IPS-18a (cell line): ENCODE measurements at regions not wholly inside any gene's neighbourhood (a gene's known extent, or its start where the extent isn't known, plus 50 kb on each side); places are given as distances from the start of the nearest gene placed in this dataset.

ENCODE experiments used
- H3K27ac ChIP-seq: one replicate; pipeline ENCODE4 v1.5.1; 2013; ENCODE audit warnings: low read length
- H3K27me3 ChIP-seq: one replicate; pipeline ENCODE4 v1.6.1; 2013; ENCODE audit warnings: mild to moderate bottlenecking, low read length; ENCODE audit not compliant: control insufficient read depth, insufficient read depth
- H3K36me3 ChIP-seq: one replicate; pipeline ENCODE4 v1.6.1; 2013; ENCODE audit warnings: low read depth, low read length; ENCODE audit not compliant: control insufficient read depth
- H3K4me1 ChIP-seq: one replicate; pipeline ENCODE4 v1.6.1; 2013; ENCODE audit warnings: low read depth, low read length; ENCODE audit not compliant: control insufficient read depth
- H3K4me3 ChIP-seq: one replicate; pipeline ENCODE4 v1.5.1; 2013; ENCODE audit warnings: low read length
- H3K9ac ChIP-seq: one replicate; pipeline ENCODE4 v1.6.1; 2013; ENCODE audit warnings: mild to moderate bottlenecking, low read length, moderate library complexity
- H3K9me3 ChIP-seq: one replicate; pipeline ENCODE4 v1.6.1; 2013; ENCODE audit warnings: low read depth, low read length; ENCODE audit not compliant: control insufficient read depth

- no peak overlapping the region for H3K27ac ChIP-seq
- H3K9me3 ChIP-seq, result no peaks in the 10 kb centered on the region
- H3K9ac ChIP-seq, result no peak overlapping the region
- no peaks in the 10 kb centered on the region for H3K4me1 ChIP-seq
- H3K36me3 ChIP-seq, result no peaks in the 10 kb centered on the region
- no peaks in the 10 kb centered on the region for H3K27me3 ChIP-seq
- no peak overlapping the region for H3K4me3 ChIP-seq
Measured at GRCh38 chr12:125473501-125473900, 408.3 kb downstream of the AACS start.

DNA sequence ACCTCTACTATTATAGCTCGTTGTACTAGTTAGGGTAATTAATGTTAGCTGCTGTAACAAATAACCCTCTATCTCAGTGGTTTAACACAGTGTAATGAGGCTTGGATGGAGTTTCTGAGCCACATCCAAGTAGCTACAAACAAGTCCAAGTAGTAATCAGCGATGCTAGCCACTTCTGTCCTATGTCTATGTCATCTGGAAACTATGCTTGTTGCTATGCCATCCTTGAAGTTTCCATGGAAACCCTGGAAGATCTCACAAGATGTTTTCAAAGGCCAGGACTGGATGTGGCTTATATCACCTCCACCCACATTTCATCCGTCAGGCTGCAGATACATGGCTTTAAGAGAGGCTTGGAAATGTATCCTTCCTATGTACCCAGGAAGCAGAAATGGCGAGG is 422.1 kb downstream of the AACS start:
- Histone ChIP-seq H3K9me3 (no peaks in the 10 kb centered on the region), H3K9ac (no peak overlapping the region), H3K27ac (no peak overlapping the region), H3K4me3 (no peak overlapping the region), H3K27me3 (no peaks in the 10 kb centered on the region), H3K36me3 (no peaks in the 10 kb centered on the region), H3K4me1 (no peaks in the 10 kb centered on the region)

GRCh38 chr12:125491553-125491952 is 426.3 kb downstream of the AACS start:
- Histone ChIP-seq H3K4me3 (no peak overlapping the region), H3K36me3 (no peaks in the 10 kb centered on the region), H3K4me1 (no peaks in the 10 kb centered on the region), H3K9me3 (no peaks in the 10 kb centered on the region), H3K27me3 (no peaks in the 10 kb centered on the region), H3K27ac (no peak overlapping the region), H3K9ac (no peak overlapping the region)

- H3K36me3 ChIP-seq, result no peaks in the 10 kb centered on the region
- H3K9me3 ChIP-seq, result no peaks in the 10 kb centered on the region
- H3K4me1 ChIP-seq, result no peaks in the 10 kb centered on the region
- no peak overlapping the region for H3K4me3 ChIP-seq
- H3K9ac ChIP-seq, result no peak overlapping the region
- no peaks in the 10 kb centered on the region for H3K27me3 ChIP-seq
- no peak overlapping the region for H3K27ac ChIP-seq
Measured at GRCh38 chr12:125492354-125493270, 427.4 kb downstream of the AACS start.

GRCh38 chr12:125493704-125494308 is 428.6 kb downstream of the AACS start:
- H3K9me3 ChIP-seq, result no peaks in the 10 kb centered on the region
- no peak overlapping the region for H3K9ac ChIP-seq
- no peaks in the 10 kb centered on the region for H3K36me3 ChIP-seq
- H3K4me3 ChIP-seq, result no peak overlapping the region
- no peaks in the 10 kb centered on the region for H3K4me1 ChIP-seq
- no peak overlapping the region for H3K27ac ChIP-seq
- H3K27me3 ChIP-seq, result no peaks in the 10 kb centered on the region

DNA sequence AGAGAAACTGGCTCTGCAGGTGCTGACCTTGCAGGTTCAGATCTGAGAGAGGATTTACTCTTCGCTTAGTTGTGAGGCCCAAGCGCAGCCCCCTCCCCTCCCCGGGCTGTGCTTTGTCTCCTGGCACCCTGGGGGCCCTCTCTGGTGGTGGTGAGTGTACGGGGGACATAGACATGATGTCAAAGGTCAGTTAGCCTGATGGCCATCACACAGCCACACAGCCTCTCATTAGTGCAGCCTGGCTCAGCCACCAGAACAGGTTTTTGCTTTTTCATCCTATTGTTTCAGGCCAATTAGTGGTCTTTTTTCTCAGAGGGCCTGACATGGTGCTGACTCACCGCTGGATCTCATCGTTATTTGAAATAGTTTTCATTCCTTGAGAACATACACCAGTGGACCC is 437.9 kb downstream of the AACS start:
- H3K9me3 ChIP-seq, result no peaks in the 10 kb centered on the region
- no peak overlapping the region for H3K9ac ChIP-seq
- H3K36me3 ChIP-seq, result no peaks in the 10 kb centered on the region
- no peak overlapping the region for H3K4me3 ChIP-seq
- H3K27me3 ChIP-seq, result no peaks in the 10 kb centered on the region
- peaks cover 8% of the 10 kb centered on the region for H3K4me1 ChIP-seq
- H3K27ac ChIP-seq, result no peak overlapping the region

- Histone ChIP-seq H3K27me3 (no peaks in the 10 kb centered on the region), H3K36me3 (no peaks in the 10 kb centered on the region), H3K4me1 (no peaks in the 10 kb centered on the region), H3K4me3 (no peak overlapping the region), H3K27ac (no peak overlapping the region), H3K9me3 (no peaks in the 10 kb centered on the region), H3K9ac (no peak overlapping the region)
Measured at GRCh38 chr12:125509195-125509594, 444.0 kb downstream of the AACS start.

DNA sequence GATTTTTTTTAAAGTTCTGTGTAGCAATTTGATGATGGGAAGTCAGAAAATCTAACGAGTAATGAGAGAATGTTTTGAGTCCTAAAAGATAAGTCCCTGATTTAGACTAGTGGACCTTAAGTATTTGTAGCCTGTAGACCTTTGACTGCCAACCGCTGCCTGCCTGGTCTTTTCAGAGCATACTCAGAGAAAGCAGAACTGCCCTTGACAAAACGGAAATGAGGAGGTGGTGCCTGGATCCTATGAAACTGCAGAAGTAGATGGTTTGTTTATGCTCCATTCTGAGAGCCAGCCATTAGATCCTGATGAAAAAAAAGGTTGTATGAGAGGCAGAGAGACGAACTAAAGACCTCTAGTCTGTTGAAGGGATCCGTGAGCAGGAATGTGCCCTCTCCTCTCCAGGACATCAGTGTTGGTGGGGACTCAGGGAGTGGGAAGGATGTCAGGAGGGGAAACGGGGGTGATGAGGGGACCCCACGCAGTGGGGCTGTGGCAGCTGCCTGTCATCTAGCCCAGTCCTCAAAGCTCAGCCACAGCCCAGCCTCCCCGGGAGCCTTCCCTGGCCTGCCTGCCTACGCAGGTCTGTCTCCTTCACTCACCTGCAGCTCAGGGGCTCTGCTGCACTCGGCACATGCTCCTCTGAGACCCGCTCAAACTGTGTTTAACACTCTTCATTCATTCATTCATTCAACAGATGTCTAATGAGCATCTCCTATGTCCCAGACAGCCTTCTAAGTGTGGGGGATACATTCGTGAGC is 447.5 kb downstream of the AACS start:
- H3K4me1 ChIP-seq, result no peaks in the 10 kb centered on the region
- no peaks in the 10 kb centered on the region for H3K27me3 ChIP-seq
- no peak overlapping the region for H3K9ac ChIP-seq
- H3K36me3 ChIP-seq, result no peaks in the 10 kb centered on the region
- no peak overlapping the region for H3K4me3 ChIP-seq
- no peaks in the 10 kb centered on the region for H3K9me3 ChIP-seq
- no peak overlapping the region for H3K27ac ChIP-seq

DNA sequence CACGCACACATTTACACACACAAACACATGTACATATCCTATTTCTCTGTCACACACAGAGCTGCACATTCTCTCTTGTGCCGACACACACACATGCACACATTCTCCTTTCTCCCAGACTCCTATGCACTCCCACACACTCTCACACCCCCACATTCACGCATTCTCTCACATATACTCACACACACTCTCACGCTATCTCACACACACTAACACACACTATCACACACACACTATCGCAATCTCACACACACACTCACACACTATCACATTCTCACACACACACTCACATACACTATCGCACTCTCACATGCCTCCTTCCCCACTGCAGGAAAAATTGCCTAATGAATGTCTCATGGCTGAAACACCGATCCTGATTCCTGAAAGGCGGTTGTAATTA is 450.7 kb downstream of the AACS start:
- no peak overlapping the region for H3K27ac ChIP-seq
- H3K4me1 ChIP-seq, result no peaks in the 10 kb centered on the region
- H3K9ac ChIP-seq, result no peak overlapping the region
- no peaks in the 10 kb centered on the region for H3K27me3 ChIP-seq
- peaks cover 5% of the 10 kb centered on the region for H3K36me3 ChIP-seq
- no peak overlapping the region for H3K4me3 ChIP-seq
- H3K9me3 ChIP-seq, result no peaks in the 10 kb centered on the region

DNA sequence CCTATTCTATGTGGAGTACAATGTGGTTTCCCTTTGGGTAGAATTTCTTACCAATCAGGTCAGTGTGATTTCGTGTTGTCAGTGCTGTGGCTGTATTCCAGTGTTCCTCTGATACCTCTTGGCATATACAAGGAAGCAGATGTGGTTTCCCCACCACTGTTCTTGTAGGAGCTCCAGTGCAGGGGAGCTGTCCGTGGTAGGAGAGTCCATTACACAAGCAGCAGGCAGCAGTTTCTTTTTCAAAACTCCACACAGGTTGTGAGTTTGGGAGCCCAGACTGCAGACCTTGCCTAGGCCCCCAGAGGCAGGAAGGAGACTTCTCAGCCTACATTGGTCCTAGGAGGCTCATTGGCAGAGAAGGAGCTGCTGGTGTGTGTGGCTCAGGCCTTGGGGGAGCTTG is 452.8 kb downstream of the AACS start:
- Histone ChIP-seq H3K4me3 (no peak overlapping the region), H3K27me3 (no peaks in the 10 kb centered on the region), H3K36me3 (peaks cover 5% of the 10 kb centered on the region), H3K9ac (no peak overlapping the region), H3K4me1 (no peaks in the 10 kb centered on the region), H3K9me3 (no peaks in the 10 kb centered on the region), H3K27ac (no peak overlapping the region)

DNA sequence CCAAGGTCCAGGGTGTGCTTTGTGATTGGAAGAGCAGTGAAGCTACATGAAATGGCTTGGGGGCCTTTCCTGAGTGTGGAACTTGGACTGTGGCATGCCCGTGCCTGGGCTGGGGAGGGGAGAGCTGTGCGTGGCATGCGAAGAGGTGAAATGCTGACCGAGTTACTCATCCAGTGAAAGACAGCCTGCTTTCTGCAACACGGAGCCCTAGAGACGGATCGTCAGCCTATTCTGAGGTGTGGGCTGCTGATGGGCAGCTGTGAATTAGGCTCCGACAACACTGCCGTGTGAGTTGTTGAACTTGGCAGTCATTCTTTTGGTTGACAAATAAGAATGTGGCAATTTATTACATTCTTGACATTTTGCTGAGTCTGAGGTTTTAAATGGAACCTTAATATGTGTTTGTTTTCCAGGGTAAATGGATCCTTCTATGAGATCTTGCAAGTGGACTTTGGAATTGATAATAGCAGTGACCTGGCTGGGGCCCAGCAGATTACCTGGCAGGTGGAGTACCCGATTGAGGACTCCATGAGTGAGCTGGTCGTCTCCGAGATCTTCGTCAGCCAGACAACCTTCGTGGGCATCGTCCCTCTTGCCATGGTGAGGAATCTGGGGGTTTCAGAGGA is 453.9 kb downstream of the AACS start:
- Histone ChIP-seq H3K4me3 (no peak overlapping the region), H3K9me3 (no peaks in the 10 kb centered on the region), H3K4me1 (no peaks in the 10 kb centered on the region), H3K27me3 (no peaks in the 10 kb centered on the region), H3K9ac (no peak overlapping the region), H3K27ac (no peak overlapping the region), H3K36me3 (peaks cover 5% of the 10 kb centered on the region)
